ENCODE measurements at regions not wholly inside any gene's neighbourhood (a gene's known extent, or its start where the extent isn't known, plus 50 kb on each side); places are given as distances from the start of the nearest gene placed in this dataset.
A peak's percentile ranks its signal among the peaks of the same experiment; 100 is the strongest.
"Not testable (repeated sequence)": the region's sequence is repeated elsewhere in the genome, so short reads cannot be mapped to it uniquely, and the experiment has no call there.

DNA sequence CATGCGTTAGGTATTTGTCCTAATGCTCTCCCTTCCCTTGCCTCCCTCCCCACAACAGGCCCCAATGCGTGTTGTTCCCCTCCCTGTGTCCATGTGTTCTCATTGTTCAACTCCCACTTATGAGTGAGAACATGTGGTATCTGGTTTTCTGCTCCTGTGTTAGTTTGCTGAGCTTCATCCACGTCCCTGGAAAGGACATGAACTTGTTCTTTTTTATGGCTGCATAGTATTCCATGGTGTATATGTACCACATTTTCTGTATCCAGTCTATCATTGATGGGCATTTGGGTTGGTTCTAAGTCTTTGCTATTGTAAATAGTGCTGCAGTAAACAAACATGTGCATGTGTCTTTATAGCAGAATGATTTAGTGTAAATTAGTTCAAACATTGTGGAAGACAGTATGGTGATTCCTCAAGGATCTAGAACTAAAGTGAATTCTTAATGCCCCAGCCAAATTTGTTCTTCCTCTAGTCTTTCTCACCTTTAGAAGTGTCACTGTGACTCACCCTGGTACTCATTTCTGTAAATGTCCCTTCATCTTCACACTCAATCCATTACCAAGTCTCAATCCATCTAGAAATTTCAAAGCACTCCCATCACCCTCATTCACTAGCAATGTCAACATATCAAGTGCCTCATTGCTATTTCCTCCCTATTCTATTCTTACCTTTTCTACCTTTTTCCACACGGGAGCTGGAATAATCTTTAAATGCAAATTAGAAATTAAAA is 123.9 kb downstream of the MREG start:
- not testable (repeated sequence) for H3K4me1 ChIP-seq (ENCODE audit: control insufficient read depth in 1 of 2, insufficient read depth in 2 of 2, low read length in 2 of 2); H3K27me3 ChIP-seq (ENCODE audit: low read depth, low read length); H3K36me3 ChIP-seq (ENCODE audit: control insufficient read depth in 1 of 2, insufficient read depth in 2 of 2, low read length in 2 of 2); H3K4me3 ChIP-seq (ENCODE audit: low read depth in 1 of 2, low read length in 2 of 2); H3K9me3 ChIP-seq (ENCODE audit: control insufficient read depth in 1 of 2, low read length in 2 of 2); H3K27ac ChIP-seq (ENCODE audit: low read length)

- H3K27ac ChIP-seq (ENCODE audit: low read length), result no peak overlapping the region
Observed at GRCh38 chr2:215888680-215889079, 124.7 kb downstream of the MREG start.

DNA sequence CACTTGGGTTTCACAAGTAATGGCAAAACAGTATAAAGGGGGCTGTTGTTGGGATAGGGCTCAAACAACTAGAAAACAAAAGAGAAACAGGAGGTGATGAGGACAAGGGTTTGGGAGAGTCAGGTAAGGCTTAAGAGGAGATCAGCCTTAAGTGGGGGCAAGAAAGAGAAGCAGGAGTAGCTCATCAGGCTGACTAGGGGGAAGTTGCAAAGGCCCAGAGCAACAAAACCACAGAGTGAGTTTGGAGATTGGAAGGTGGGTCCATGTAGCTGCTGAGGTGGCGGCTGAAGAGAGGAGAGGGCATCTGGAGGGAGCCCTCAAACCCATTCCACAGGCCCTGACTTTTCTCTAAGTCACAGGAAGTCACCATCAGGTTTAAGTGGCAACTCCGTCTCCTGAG is 126.0 kb downstream of the MREG start:
- Histone ChIP-seq H3K9me3 (ENCODE audit: control insufficient read depth in 1 of 2, low read length in 2 of 2) (no peaks in the 10 kb centered on the region), H3K27me3 (ENCODE audit: low read depth, low read length) (no peaks in the 10 kb centered on the region), H3K4me3 (ENCODE audit: low read depth in 1 of 2, low read length in 2 of 2) (no peak overlapping the region), H3K36me3 (ENCODE audit: control insufficient read depth in 1 of 2, insufficient read depth in 2 of 2, low read length in 2 of 2) (no peaks in the 10 kb centered on the region), H3K4me1 (ENCODE audit: control insufficient read depth in 1 of 2, insufficient read depth in 2 of 2, low read length in 2 of 2) (peaks cover 0 to 10% of the 10 kb centered on the region in 2 donors), H3K27ac (ENCODE audit: low read length) (no peak overlapping the region)

More at GRCh38 chr2:215888680-215889079, 124.7 kb downstream of the MREG start:
- Histone ChIP-seq H3K4me1 (ENCODE audit: control insufficient read depth in 1 of 2, insufficient read depth in 2 of 2, low read length in 2 of 2) (peaks cover 0 to 5% of the 10 kb centered on the region in 2 donors), H3K9me3 (ENCODE audit: control insufficient read depth in 1 of 2, low read length in 2 of 2) (no peaks in the 10 kb centered on the region), H3K4me3 (ENCODE audit: low read depth in 1 of 2, low read length in 2 of 2) (no peak overlapping the region), H3K36me3 (ENCODE audit: control insufficient read depth in 1 of 2, insufficient read depth in 2 of 2, low read length in 2 of 2) (no peaks in the 10 kb centered on the region), H3K27me3 (ENCODE audit: low read depth, low read length) (no peaks in the 10 kb centered on the region)

DNA sequence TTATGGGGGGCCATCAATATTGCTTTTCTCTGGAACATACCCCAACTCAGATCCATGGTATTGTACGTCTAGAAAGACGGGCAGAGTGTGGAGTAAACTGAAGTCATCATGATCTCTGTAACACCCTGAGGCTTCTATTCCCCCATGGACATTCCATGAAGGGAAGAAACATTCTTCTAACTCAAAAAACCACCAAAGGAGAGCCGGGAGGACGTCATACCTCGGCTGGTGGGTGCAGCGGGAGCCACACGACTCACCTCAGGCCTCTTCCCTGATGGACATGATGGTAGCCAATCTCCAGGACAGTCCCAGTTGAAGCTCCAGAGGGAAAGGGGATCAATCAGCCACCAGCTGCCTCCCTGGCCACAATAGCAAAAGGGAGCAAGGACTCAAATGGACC is 127.3 kb downstream of the MREG start:
- no peak overlapping the region for H3K27ac ChIP-seq (ENCODE audit: low read length)

DNA sequence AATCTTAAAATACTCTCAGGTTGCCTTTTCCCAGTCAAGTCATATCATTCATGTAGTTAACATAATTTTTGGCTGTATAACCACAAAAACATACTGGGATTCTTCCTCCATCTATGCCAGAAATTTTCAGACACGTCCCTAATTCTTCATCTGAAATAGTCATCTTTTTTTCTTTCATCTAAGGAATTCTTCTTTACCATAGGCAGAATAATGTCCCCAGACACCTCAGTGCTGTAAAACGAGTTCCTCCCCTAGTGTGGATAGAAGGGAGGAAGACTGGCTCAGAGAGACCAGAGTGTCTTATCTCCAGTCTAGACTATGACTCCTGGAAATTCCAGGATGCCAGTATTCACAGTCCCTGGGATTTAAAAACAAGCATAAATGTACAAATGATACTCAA is 127.8 kb downstream of the MREG start:
- no peak overlapping the region for H3K27ac ChIP-seq (ENCODE audit: low read length)

More for the DNA sequence above, 127.3 kb downstream of the MREG start:
- no peaks in the 10 kb centered on the region for H3K27me3 ChIP-seq (ENCODE audit: low read depth, low read length)
- no peak overlapping the region for H3K4me3 ChIP-seq (ENCODE audit: low read depth in 1 of 2, low read length in 2 of 2)
- H3K36me3 ChIP-seq (ENCODE audit: control insufficient read depth in 1 of 2, insufficient read depth in 2 of 2, low read length in 2 of 2), result no peaks in the 10 kb centered on the region
- H3K4me1 ChIP-seq (ENCODE audit: control insufficient read depth in 1 of 2, insufficient read depth in 2 of 2, low read length in 2 of 2), result peaks cover 0 to 10% of the 10 kb centered on the region in 2 donors
- H3K9me3 ChIP-seq (ENCODE audit: control insufficient read depth in 1 of 2, low read length in 2 of 2), result no peaks in the 10 kb centered on the region

GRCh38 chr2:215884451-215885087 is 128.8 kb downstream of the MREG start:
- Histone ChIP-seq H3K36me3 (ENCODE audit: control insufficient read depth in 1 of 2, insufficient read depth in 2 of 2, low read length in 2 of 2) (no peaks in the 10 kb centered on the region), H3K4me1 (ENCODE audit: control insufficient read depth in 1 of 2, insufficient read depth in 2 of 2, low read length in 2 of 2) (peaks cover 0 to 6% of the 10 kb centered on the region in 2 donors), H3K27me3 (ENCODE audit: low read depth, low read length) (no peaks in the 10 kb centered on the region), H3K4me3 (ENCODE audit: low read depth in 1 of 2, low read length in 2 of 2) (no peak overlapping the region), H3K9me3 (ENCODE audit: control insufficient read depth in 1 of 2, low read length in 2 of 2) (no peaks in the 10 kb centered on the region), H3K27ac (ENCODE audit: low read length) (peak overlapping the region; percentile 15)

More for the DNA sequence above, 127.8 kb downstream of the MREG start:
- Histone ChIP-seq H3K4me1 (ENCODE audit: control insufficient read depth in 1 of 2, insufficient read depth in 2 of 2, low read length in 2 of 2) (peaks cover 0 to 8% of the 10 kb centered on the region in 2 donors), H3K36me3 (ENCODE audit: control insufficient read depth in 1 of 2, insufficient read depth in 2 of 2, low read length in 2 of 2) (no peaks in the 10 kb centered on the region), H3K27me3 (ENCODE audit: low read depth, low read length) (no peaks in the 10 kb centered on the region), H3K4me3 (ENCODE audit: low read depth in 1 of 2, low read length in 2 of 2) (no peak overlapping the region), H3K9me3 (ENCODE audit: control insufficient read depth in 1 of 2, low read length in 2 of 2) (no peaks in the 10 kb centered on the region)

GRCh38 chr2:215883799-215884198 is 129.6 kb downstream of the MREG start:
- Histone ChIP-seq H3K36me3 (ENCODE audit: control insufficient read depth in 1 of 2, insufficient read depth in 2 of 2, low read length in 2 of 2) (no peaks in the 10 kb centered on the region), H3K4me3 (ENCODE audit: low read depth in 1 of 2, low read length in 2 of 2) (no peak overlapping the region), H3K4me1 (ENCODE audit: control insufficient read depth in 1 of 2, insufficient read depth in 2 of 2, low read length in 2 of 2) (peaks cover 0 to 8% of the 10 kb centered on the region in 2 donors), H3K9me3 (ENCODE audit: control insufficient read depth in 1 of 2, low read length in 2 of 2) (no peaks in the 10 kb centered on the region), H3K27me3 (ENCODE audit: low read depth, low read length) (no peaks in the 10 kb centered on the region), H3K27ac (ENCODE audit: low read length) (peak overlapping the region; percentile 15)

- Histone ChIP-seq H3K4me1 (ENCODE audit: control insufficient read depth in 1 of 2, insufficient read depth in 2 of 2, low read length in 2 of 2) (peaks cover 0 to 8% of the 10 kb centered on the region in 2 donors), H3K27me3 (ENCODE audit: low read depth, low read length) (no peaks in the 10 kb centered on the region), H3K27ac (ENCODE audit: low read length) (no peak overlapping the region), H3K4me3 (ENCODE audit: low read depth in 1 of 2, low read length in 2 of 2) (no peak overlapping the region), H3K36me3 (ENCODE audit: control insufficient read depth in 1 of 2, insufficient read depth in 2 of 2, low read length in 2 of 2) (no peaks in the 10 kb centered on the region), H3K9me3 (ENCODE audit: control insufficient read depth in 1 of 2, low read length in 2 of 2) (no peaks in the 10 kb centered on the region)
Observed at GRCh38 chr2:215882689-215883088, 130.7 kb downstream of the MREG start.

DNA sequence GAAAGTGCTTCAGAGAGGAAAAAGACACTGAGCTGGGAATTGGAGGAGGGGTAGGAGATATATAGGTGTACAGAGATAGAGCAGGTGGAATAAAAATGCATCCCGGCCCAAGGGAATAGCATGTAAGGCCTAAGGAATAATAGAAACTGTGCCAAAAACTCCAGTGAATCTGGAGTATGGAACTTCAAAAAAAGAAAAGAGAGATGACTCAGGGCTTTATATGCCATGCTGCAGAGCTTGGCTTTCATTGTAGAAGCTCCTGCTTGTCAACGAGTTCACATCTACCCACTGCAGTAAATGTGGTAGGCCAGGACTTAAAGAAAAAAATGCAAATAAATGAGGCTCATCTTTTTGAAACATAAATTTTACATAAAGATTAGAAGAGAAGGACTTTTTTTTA is 131.8 kb downstream of the MREG start:
- no peaks in the 10 kb centered on the region for H3K27me3 ChIP-seq (ENCODE audit: low read depth, low read length)
- H3K36me3 ChIP-seq (ENCODE audit: control insufficient read depth in 1 of 2, insufficient read depth in 2 of 2, low read length in 2 of 2), result no peaks in the 10 kb centered on the region
- H3K9me3 ChIP-seq (ENCODE audit: control insufficient read depth in 1 of 2, low read length in 2 of 2), result no peaks in the 10 kb centered on the region
- peaks cover 0 to 8% of the 10 kb centered on the region in 2 donors for H3K4me1 ChIP-seq (ENCODE audit: control insufficient read depth in 1 of 2, insufficient read depth in 2 of 2, low read length in 2 of 2)
- H3K4me3 ChIP-seq (ENCODE audit: low read depth in 1 of 2, low read length in 2 of 2), result no peak overlapping the region
- no peak overlapping the region for H3K27ac ChIP-seq (ENCODE audit: low read length)

- no peak overlapping the region for H3K4me3 ChIP-seq (ENCODE audit: low read depth in 1 of 2, low read length in 2 of 2)
- H3K9me3 ChIP-seq (ENCODE audit: control insufficient read depth in 1 of 2, low read length in 2 of 2), result no peaks in the 10 kb centered on the region
- no peaks in the 10 kb centered on the region for H3K36me3 ChIP-seq (ENCODE audit: control insufficient read depth in 1 of 2, insufficient read depth in 2 of 2, low read length in 2 of 2)
- H3K4me1 ChIP-seq (ENCODE audit: control insufficient read depth in 1 of 2, insufficient read depth in 2 of 2, low read length in 2 of 2), result peaks cover 0 to 8% of the 10 kb centered on the region in 2 donors
- no peaks in the 10 kb centered on the region for H3K27me3 ChIP-seq (ENCODE audit: low read depth, low read length)
- H3K27ac ChIP-seq (ENCODE audit: low read length), result no peak overlapping the region
Observed at GRCh38 chr2:215880970-215881369, 132.4 kb downstream of the MREG start.

DNA sequence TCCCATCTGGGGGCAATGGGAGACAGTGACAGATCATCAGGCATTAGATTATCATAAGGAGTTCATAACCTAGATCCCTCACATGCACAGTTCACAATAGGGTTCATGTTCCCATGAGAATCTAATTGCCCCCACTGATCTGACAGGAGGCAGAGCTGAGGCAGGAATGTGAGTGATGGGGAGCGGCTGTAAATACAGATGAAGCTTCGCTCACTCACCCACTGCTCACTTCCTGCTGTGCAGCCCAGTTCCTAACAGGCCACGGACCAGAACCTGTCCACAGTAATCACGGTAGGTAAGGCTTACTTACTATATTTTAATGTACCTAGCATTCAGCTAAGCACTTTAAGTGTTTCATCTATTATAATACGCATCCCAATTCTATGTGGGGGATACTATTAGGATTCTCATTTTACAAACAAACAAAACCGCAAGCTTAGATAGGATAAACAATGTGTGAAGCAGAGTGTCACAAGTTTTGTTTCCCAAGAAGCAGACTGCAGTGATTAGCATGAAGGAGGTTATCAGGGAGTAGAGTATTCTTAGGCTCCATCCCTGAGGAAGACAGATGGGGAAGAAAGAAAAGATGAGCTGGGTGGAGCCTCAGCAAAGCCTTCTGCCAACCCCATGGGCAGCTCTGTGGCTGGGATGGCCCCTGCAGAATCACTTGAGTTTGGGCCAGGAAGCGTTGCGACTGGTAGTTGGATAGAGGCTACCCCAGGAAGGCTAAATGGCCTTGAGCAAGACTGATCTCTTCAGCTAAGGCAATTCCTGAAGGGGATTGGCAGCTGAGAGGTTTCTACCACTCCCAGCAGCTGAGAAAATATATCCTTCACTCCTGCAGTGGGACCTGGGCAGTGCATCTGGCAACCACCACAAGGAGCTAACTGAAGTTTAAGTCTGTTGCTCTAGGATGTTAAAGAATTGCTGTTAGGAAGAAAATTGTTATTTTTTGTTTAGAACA is 133.1 kb downstream of the MREG start:
- H3K4me1 ChIP-seq (ENCODE audit: control insufficient read depth in 1 of 2, insufficient read depth in 2 of 2, low read length in 2 of 2), result peaks cover 0 to 8% of the 10 kb centered on the region in 2 donors
- no peaks in the 10 kb centered on the region for H3K27me3 ChIP-seq (ENCODE audit: low read depth, low read length)
- no peak overlapping the region for H3K4me3 ChIP-seq (ENCODE audit: low read depth in 1 of 2, low read length in 2 of 2)
- no peak overlapping the region for H3K27ac ChIP-seq (ENCODE audit: low read length)
- no peaks in the 10 kb centered on the region for H3K9me3 ChIP-seq (ENCODE audit: control insufficient read depth in 1 of 2, low read length in 2 of 2)
- H3K36me3 ChIP-seq (ENCODE audit: control insufficient read depth in 1 of 2, insufficient read depth in 2 of 2, low read length in 2 of 2), result no peaks in the 10 kb centered on the region
